Chondrocyte (in vitro differentiated cells): ENCODE measurements at regions not wholly inside any gene's neighbourhood (a gene's known extent, or its start where the extent isn't known, plus 50 kb on each side); places are given as distances from the start of the nearest gene placed in this dataset.

Experiments
- DNase-seq: peaks from one replicate; pipeline ENCODE4 v3.0.0; 2021; ENCODE audit warnings: mixed read lengths, low spot score
- H3K27ac Mint-ChIP-seq: one replicate; pipeline ENCODE4 v1.8.0; 2021; ENCODE audit warnings: mild to moderate bottlenecking, moderate library complexity, mixed read lengths; ENCODE audit not compliant: unreplicated experiment
- H3K27me3 Mint-ChIP-seq: 2 replicates; pipeline ENCODE4 v1.8.0; 2021; ENCODE audit warnings: low read depth, mixed read lengths
- H3K36me3 Mint-ChIP-seq: 2 replicates; pipeline ENCODE4 v1.8.0; 2021; ENCODE audit warnings: low read depth, mixed read lengths
- H3K4me1 Mint-ChIP-seq: 2 replicates; pipeline ENCODE4 v1.8.0; 2021; ENCODE audit warnings: low read depth, mild to moderate bottlenecking, mixed read lengths
- H3K4me3 Mint-ChIP-seq: one replicate; pipeline ENCODE4 v1.8.0; 2021; ENCODE audit warnings: mild to moderate bottlenecking, moderate library complexity, mixed read lengths; ENCODE audit not compliant: unreplicated experiment
- H3K9me3 Mint-ChIP-seq: 2 replicates; pipeline ENCODE4 v1.8.0; 2021; ENCODE audit warnings: low read depth, mixed read lengths
- TF ChIP-seq, protein P1 (sequence below): fragments of 200-600 bp; sonication (generic); IDR thresholded peaks from 2 replicates; pipeline ENCODE4 v1.5.0; 2021; ENCODE audit warnings: antibody characterized with exemption, mild to moderate bottlenecking, moderate library complexity

- Mint-ChIP-seq H3K4me3 (no peak overlapping the region), H3K27me3 (no peaks in the 10 kb centered on the region), H3K36me3 (peaks cover 2% of the 10 kb centered on the region), H3K9me3 (no peaks in the 10 kb centered on the region), H3K4me1 (peaks cover 8% of the 10 kb centered on the region), H3K27ac (no peak overlapping the region)
- TF ChIP-seq, protein P1, sequence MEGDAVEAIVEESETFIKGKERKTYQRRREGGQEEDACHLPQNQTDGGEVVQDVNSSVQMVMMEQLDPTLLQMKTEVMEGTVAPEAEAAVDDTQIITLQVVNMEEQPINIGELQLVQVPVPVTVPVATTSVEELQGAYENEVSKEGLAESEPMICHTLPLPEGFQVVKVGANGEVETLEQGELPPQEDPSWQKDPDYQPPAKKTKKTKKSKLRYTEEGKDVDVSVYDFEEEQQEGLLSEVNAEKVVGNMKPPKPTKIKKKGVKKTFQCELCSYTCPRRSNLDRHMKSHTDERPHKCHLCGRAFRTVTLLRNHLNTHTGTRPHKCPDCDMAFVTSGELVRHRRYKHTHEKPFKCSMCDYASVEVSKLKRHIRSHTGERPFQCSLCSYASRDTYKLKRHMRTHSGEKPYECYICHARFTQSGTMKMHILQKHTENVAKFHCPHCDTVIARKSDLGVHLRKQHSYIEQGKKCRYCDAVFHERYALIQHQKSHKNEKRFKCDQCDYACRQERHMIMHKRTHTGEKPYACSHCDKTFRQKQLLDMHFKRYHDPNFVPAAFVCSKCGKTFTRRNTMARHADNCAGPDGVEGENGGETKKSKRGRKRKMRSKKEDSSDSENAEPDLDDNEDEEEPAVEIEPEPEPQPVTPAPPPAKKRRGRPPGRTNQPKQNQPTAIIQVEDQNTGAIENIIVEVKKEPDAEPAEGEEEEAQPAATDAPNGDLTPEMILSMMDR, result no peak
- no peak for DNase-seq
Observed at GRCh38 chr7:84364708-84365107, 170.1 kb upstream of the SEMA3A start.

DNA sequence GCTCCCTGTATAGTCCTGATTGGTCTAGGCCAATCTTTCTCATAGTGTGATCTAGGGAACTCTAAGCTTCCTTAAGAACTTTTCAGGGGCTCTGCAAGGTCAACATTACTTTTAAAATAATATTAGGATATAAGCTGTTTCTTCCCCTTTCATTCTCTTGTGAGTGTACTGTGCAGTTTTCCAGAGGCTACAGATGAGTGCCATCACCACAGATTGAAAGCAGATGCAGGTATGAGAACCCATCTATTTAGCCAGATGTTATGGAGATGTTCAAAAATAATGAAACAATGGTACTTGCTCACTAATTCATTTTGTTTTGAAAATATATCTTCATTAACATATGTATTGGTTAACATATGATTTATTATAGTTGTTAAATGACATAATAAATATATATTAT lies 169.2 kb upstream of the SEMA3A start:
- Mint-ChIP-seq H3K9me3 (peaks cover 1% of the 10 kb centered on the region), H3K4me3 (no peak overlapping the region), H3K4me1 (peaks cover 8% of the 10 kb centered on the region), H3K36me3 (peaks cover 2% of the 10 kb centered on the region), H3K27me3 (no peaks in the 10 kb centered on the region), H3K27ac (no peak overlapping the region)
- no peak for DNase-seq
- TF ChIP-seq, protein P1, result no peak

DNA sequence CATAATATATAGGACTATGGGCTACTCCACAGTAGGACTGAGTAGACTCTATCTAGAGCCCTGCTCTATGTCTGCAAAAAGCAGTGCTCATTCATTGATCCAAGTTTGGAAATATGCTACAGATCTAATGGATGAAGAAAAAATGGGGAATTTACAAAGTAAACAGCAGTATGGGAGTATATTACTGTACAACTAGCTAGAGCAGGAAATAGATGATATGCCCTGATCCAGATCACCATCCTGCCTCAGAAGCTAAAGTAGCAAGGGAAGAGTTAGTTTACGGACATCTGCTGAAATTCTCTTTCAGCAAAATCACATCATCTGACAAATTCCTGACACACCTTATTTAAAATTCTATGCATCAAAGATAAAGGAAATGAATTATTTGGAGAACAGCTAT lies 168.2 kb upstream of the SEMA3A start:
- no peak for DNase-seq
- peaks cover 8% of the 10 kb centered on the region for H3K9me3 Mint-ChIP-seq
- TF ChIP-seq, protein P1, result no peak
- peaks cover 8% of the 10 kb centered on the region for H3K4me1 Mint-ChIP-seq
- no peak overlapping the region for H3K27ac Mint-ChIP-seq
- no peaks in the 10 kb centered on the region for H3K27me3 Mint-ChIP-seq
- no peak overlapping the region for H3K4me3 Mint-ChIP-seq
- peaks cover 6% of the 10 kb centered on the region for H3K36me3 Mint-ChIP-seq

- peaks cover 8% of the 10 kb centered on the region for H3K4me1 Mint-ChIP-seq
- H3K27ac Mint-ChIP-seq, result no peak overlapping the region
- H3K27me3 Mint-ChIP-seq, result no peaks in the 10 kb centered on the region
- H3K36me3 Mint-ChIP-seq, result peaks cover 6% of the 10 kb centered on the region
- TF ChIP-seq, protein P1, result no peak
- H3K4me3 Mint-ChIP-seq, result no peak overlapping the region
- H3K9me3 Mint-ChIP-seq, result peaks cover 10% of the 10 kb centered on the region
- no peak for DNase-seq
Observed at GRCh38 chr7:84362360-84362759, 167.8 kb upstream of the SEMA3A start.

GRCh38 chr7:84354866-84355265 lies 160.3 kb upstream of the SEMA3A start:
- Mint-ChIP-seq H3K27me3 (no peaks in the 10 kb centered on the region), H3K4me3 (no peak overlapping the region), H3K27ac (no peak overlapping the region), H3K4me1 (no peaks in the 10 kb centered on the region), H3K36me3 (peaks cover 4% of the 10 kb centered on the region), H3K9me3 (peaks cover 10% of the 10 kb centered on the region)
- no peak for DNase-seq
- TF ChIP-seq, protein P1, result no peak
